GM23338 (cell line): ENCODE measurements at regions not wholly inside any gene's neighbourhood (a gene's known extent, or its start where the extent isn't known, plus 50 kb on each side); places are given as distances from the start of the nearest gene placed in this dataset.

Source experiments
- ATAC-seq: fragments of 200-7000 bp; cut with Tn5 transposase; 3 replicates; pipeline ENCODE4 v1.9.1; 2020
- DNase-seq: peaks from one replicate; pipeline ENCODE4 v3.0.0-alpha.2; 2015; ENCODE audit warnings: low spot score
- H2AFZ ChIP-seq: fragments of 200-600 bp; sonication (generic); 2 replicates; pipeline ENCODE4 v1.8.0; 2016; ENCODE audit warnings: antibody characterized with exemption, mild to moderate bottlenecking, moderate library complexity
- H3F3A ChIP-seq: fragments of 200-600 bp; sonication (generic); replicated peaks from 2 replicates; pipeline ENCODE4 v1.8.0; 2017; ENCODE audit warnings: antibody characterized with exemption, mixed run types, low read depth
- H3K27ac ChIP-seq: fragments of 200-600 bp; sonication (generic); 2 replicates; pipeline ENCODE4 v1.6.1; 2016; ENCODE audit warnings: low read depth
- H3K27me3 ChIP-seq: fragments of 200-600 bp; sonication (generic); 2 replicates; pipeline ENCODE4 v1.8.0; 2016; ENCODE audit warnings: mild to moderate bottlenecking, mixed run types, moderate library complexity; ENCODE audit not compliant: insufficient read depth
- H3K36me3 ChIP-seq: fragments of 200-600 bp; sonication (generic); 2 replicates; pipeline ENCODE4 v1.8.0; 2016; ENCODE audit warnings: mild to moderate bottlenecking; ENCODE audit not compliant: insufficient read depth
- H3K4me1 ChIP-seq: fragments of 200-600 bp; sonication (generic); 2 replicates; pipeline ENCODE4 v1.8.0; 2016; ENCODE audit warnings: mild to moderate bottlenecking, moderate library complexity; ENCODE audit not compliant: insufficient read depth
- H3K4me2 ChIP-seq: fragments of 200-600 bp; sonication (generic); 2 replicates; pipeline ENCODE4 v1.7.1; 2017; ENCODE audit warnings: mixed run types
- H3K4me3 ChIP-seq: fragments of 200-600 bp; sonication (generic); 2 replicates; pipeline ENCODE4 v1.6.1; 2016; ENCODE audit warnings: mixed run types
- H3K79me2 ChIP-seq: fragments of 200-600 bp; sonication (generic); replicated peaks from 2 replicates; pipeline ENCODE4 v1.8.0; 2017; ENCODE audit warnings: mild to moderate bottlenecking; ENCODE audit not compliant: insufficient read depth
- H3K9me2 ChIP-seq: fragments of 200-600 bp; sonication (generic); 2 replicates; pipeline ENCODE4 v1.8.0; 2017; ENCODE audit not compliant: insufficient read depth
- H4K20me1 ChIP-seq: fragments of 200-600 bp; sonication (generic); replicated peaks from 2 replicates; pipeline ENCODE4 v1.8.0; 2017; ENCODE audit warnings: mild to moderate bottlenecking; ENCODE audit not compliant: insufficient read depth
- H3K27ac Mint-ChIP-seq: 2 replicates; pipeline ENCODE4 v1.8.0; 2020; ENCODE audit warnings: inconsistent platforms, mild to moderate bottlenecking, moderate library complexity, mixed read lengths
- H3K27me3 Mint-ChIP-seq: 3 replicates; pipeline ENCODE4 v1.8.0; 2022; ENCODE audit warnings: low read depth, mild to moderate bottlenecking, moderate library complexity, mixed read lengths, inconsistent platforms; ENCODE audit not compliant: insufficient read depth, poor library complexity
- H3K36me3 Mint-ChIP-seq: 3 replicates; pipeline ENCODE4 v1.8.0; 2021; ENCODE audit warnings: low read depth, mild to moderate bottlenecking, inconsistent platforms, moderate library complexity, mixed read lengths
- H3K4me1 Mint-ChIP-seq: 3 replicates; pipeline ENCODE4 v1.8.0; 2020; ENCODE audit warnings: mild to moderate bottlenecking, inconsistent platforms, mixed read lengths
- H3K4me3 Mint-ChIP-seq: 3 replicates; pipeline ENCODE4 v1.8.0; 2021; ENCODE audit warnings: moderate library complexity, mild to moderate bottlenecking, inconsistent platforms, mixed read lengths
- H3K9me3 Mint-ChIP-seq: 3 replicates; pipeline ENCODE4 v1.8.0; 2020; ENCODE audit warnings: moderate library complexity, mild to moderate bottlenecking, inconsistent platforms, mixed read lengths
- CREB1 ChIP-seq: fragments of 250-450 bp; sonication (Bioruptor Pico); IDR thresholded peaks from 2 replicates; pipeline ENCODE4 v1.5.0; 2020; ENCODE audit warnings: low read depth, mild to moderate bottlenecking, moderate library complexity
- EZH2 ChIP-seq: fragments of 200-600 bp; sonication (generic); IDR thresholded peaks from one replicate; pipeline ENCODE4 v1.8.0; 2017; ENCODE audit warnings: antibody characterized with exemption, mild to moderate bottlenecking, low read depth; ENCODE audit not compliant: unreplicated experiment
- EZH2phosphoT487 ChIP-seq: fragments of 200-600 bp; sonication (generic); IDR thresholded peaks from one replicate; pipeline ENCODE4 v1.8.1; 2018; ENCODE audit warnings: antibody characterized with exemption; ENCODE audit not compliant: unreplicated experiment
- JUNB ChIP-seq: IDR thresholded peaks from one replicate; pipeline ENCODE4 v1.6.1; 2016; ENCODE audit warnings: antibody characterized with exemption; ENCODE audit not compliant: unreplicated experiment
- POLR2AphosphoS5 ChIP-seq: IDR thresholded peaks from 2 replicates; pipeline ENCODE4 v1.6.1; 2016; ENCODE audit warnings: antibody characterized with exemption, low read depth
- ZNF114 ChIP-seq: fragments of 250-450 bp; sonication (Bioruptor Pico); IDR thresholded peaks from 2 replicates; pipeline ENCODE4 v1.5.0; 2020; ENCODE audit warnings: mild to moderate bottlenecking, moderate library complexity
- ZNF331 ChIP-seq: fragments of 250-450 bp; sonication (Bioruptor Pico); IDR thresholded peaks from 2 replicates; pipeline ENCODE4 v1.5.0; 2020; ENCODE audit warnings: low read depth, mild to moderate bottlenecking, moderate library complexity
- TF ChIP-seq, protein P1 (sequence below), 2 experiments: fragments of 200-600 bp in 1 of 2; sonication (generic) in 1 of 2; conservative IDR thresholded peaks; 2 replicates each; pipeline versions ENCODE4 v1.5.1 to v1.6.1; 2016 to 2017; ENCODE audit warnings: antibody characterized with exemption in 2 of 2, low read depth in 2 of 2, mild to moderate bottlenecking in 2 of 2, moderate library complexity in 1 of 2
- TF ChIP-seq, protein P2 (sequence below): fragments of 250-450 bp; sonication (Bioruptor Pico); IDR thresholded peaks from 2 replicates; pipeline ENCODE4 v1.5.0; 2020; ENCODE audit warnings: mild to moderate bottlenecking, moderate library complexity
- TF ChIP-seq, protein P3 (sequence below): IDR thresholded peaks from 2 replicates; pipeline ENCODE4 v1.6.1; 2016; ENCODE audit warnings: antibody characterized with exemption

DNA sequence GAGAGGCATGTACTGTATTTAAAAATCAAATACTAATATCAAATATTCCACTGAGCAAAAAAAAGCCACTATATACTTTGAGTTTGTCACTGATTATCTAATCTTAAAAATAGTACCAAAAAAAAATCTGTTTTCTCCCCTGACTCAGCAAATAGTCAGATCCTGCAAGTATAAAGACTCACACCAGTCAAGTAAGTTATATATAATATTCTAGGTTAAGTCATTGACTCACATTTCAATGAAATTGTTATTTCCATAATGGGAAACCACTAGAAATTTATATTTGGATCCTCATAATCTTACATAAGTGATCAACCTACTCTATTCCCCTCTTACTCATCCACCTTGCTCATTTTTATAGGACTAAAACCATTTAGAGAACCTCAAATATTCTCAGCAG lies 447.2 kb upstream of the MEF2C start (continued):
- TF ChIP-seq, protein P1, sequence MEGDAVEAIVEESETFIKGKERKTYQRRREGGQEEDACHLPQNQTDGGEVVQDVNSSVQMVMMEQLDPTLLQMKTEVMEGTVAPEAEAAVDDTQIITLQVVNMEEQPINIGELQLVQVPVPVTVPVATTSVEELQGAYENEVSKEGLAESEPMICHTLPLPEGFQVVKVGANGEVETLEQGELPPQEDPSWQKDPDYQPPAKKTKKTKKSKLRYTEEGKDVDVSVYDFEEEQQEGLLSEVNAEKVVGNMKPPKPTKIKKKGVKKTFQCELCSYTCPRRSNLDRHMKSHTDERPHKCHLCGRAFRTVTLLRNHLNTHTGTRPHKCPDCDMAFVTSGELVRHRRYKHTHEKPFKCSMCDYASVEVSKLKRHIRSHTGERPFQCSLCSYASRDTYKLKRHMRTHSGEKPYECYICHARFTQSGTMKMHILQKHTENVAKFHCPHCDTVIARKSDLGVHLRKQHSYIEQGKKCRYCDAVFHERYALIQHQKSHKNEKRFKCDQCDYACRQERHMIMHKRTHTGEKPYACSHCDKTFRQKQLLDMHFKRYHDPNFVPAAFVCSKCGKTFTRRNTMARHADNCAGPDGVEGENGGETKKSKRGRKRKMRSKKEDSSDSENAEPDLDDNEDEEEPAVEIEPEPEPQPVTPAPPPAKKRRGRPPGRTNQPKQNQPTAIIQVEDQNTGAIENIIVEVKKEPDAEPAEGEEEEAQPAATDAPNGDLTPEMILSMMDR (conservative IDR thresholded peaks at IDR 0.05; ENCODE audit: low read depth in 2 of 2): no peak
- no peak for TF ChIP-seq ZNF331 (CRISPR knock-in tag)

DNA sequence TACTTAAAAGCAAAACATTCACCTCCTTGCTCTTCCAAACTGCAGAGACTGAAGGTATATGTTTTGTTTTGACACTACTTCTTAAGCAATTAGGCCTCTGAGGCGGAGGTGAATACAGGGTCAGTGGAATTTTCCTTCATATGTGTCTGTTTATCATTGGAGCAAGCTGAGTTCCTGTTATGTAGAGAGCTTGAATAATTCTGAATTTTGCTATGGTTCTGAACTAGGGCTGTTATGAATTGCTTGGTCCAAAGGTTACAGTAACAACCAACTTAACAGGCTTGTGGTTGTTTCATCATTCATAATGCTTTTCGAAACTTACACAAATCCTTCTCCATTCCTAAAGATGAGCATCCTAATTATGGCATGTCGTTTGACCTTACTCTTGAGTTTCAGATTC lies 444.6 kb upstream of the MEF2C start:
- Histone ChIP-seq H4K20me1 (no peaks in the 10 kb centered on the region), H3K27ac (no peak overlapping the region), H3F3A (no peaks in the 10 kb centered on the region), H3K36me3 (no peaks in the 10 kb centered on the region), H3K79me2 (no peaks in the 10 kb centered on the region), H3K4me1 (no peaks in the 10 kb centered on the region), H3K4me2 (no peak overlapping the region), H3K9me2 (no peaks in the 10 kb centered on the region), H3K4me3 (no peak overlapping the region), H3K27me3 (no peaks in the 10 kb centered on the region), H2AFZ (no peak overlapping the region)
- Mint-ChIP-seq H3K27me3 (no peaks in the 10 kb centered on the region), H3K27ac (no peak overlapping the region), H3K4me3 (no peak overlapping the region), H3K9me3 (no peaks in the 10 kb centered on the region; the same call in 2 of the 3 replicates), H3K36me3 (no peaks in the 10 kb centered on the region), H3K4me1 (peaks cover 3% of the 10 kb centered on the region)
- TF ChIP-seq ZNF331 (CRISPR knock-in tag) (no peak), EZH2 (no peak), POLR2AphosphoS5 (no peak), ZNF114 (no peak), EZH2phosphoT487 (no peak), CREB1 (CRISPR knock-in tag) (no peak), JUNB (no peak)
- TF ChIP-seq, protein P2, sequence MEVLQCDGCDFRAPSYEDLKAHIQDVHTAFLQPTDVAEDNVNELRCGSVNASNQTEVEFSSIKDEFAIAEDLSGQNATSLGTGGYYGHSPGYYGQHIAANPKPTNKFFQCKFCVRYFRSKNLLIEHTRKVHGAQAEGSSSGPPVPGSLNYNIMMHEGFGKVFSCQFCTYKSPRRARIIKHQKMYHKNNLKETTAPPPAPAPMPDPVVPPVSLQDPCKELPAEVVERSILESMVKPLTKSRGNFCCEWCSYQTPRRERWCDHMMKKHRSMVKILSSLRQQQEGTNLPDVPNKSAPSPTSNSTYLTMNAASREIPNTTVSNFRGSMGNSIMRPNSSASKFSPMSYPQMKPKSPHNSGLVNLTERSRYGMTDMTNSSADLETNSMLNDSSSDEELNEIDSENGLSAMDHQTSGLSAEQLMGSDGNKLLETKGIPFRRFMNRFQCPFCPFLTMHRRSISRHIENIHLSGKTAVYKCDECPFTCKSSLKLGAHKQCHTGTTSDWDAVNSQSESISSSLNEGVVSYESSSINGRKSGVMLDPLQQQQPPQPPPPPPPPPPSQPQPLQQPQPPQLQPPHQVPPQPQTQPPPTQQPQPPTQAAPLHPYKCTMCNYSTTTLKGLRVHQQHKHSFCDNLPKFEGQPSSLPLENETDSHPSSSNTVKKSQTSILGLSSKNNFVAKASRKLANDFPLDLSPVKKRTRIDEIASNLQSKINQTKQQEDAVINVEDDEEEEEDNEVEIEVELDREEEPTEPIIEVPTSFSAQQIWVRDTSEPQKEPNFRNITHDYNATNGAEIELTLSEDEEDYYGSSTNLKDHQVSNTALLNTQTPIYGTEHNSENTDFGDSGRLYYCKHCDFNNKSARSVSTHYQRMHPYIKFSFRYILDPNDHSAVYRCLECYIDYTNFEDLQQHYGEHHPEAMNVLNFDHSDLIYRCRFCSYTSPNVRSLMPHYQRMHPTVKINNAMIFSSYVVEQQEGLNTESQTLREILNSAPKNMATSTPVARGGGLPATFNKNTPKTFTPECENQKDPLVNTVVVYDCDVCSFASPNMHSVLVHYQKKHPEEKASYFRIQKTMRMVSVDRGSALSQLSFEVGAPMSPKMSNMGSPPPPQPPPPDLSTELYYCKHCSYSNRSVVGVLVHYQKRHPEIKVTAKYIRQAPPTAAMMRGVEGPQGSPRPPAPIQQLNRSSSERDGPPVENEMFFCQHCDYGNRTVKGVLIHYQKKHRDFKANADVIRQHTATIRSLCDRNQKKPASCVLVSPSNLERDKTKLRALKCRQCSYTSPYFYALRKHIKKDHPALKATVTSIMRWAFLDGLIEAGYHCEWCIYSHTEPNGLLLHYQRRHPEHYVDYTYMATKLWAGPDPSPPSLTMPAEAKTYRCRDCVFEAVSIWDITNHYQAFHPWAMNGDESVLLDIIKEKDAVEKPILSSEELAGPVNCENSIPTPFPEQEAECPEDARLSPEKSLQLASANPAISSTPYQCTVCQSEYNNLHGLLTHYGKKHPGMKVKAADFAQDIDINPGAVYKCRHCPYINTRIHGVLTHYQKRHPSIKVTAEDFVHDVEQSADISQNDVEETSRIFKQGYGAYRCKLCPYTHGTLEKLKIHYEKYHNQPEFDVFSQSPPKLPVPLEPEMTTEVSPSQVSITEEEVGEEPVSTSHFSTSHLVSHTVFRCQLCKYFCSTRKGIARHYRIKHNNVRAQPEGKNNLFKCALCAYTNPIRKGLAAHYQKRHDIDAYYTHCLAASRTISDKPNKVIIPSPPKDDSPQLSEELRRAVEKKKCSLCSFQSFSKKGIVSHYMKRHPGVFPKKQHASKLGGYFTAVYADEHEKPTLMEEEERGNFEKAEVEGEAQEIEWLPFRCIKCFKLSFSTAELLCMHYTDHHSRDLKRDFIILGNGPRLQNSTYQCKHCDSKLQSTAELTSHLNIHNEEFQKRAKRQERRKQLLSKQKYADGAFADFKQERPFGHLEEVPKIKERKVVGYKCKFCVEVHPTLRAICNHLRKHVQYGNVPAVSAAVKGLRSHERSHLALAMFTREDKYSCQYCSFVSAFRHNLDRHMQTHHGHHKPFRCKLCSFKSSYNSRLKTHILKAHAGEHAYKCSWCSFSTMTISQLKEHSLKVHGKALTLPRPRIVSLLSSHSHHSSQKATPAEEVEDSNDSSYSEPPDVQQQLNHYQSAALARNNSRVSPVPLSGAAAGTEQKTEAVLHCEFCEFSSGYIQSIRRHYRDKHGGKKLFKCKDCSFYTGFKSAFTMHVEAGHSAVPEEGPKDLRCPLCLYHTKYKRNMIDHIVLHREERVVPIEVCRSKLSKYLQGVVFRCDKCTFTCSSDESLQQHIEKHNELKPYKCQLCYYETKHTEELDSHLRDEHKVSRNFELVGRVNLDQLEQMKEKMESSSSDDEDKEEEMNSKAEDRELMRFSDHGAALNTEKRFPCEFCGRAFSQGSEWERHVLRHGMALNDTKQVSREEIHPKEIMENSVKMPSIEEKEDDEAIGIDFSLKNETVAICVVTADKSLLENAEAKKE: no peak
- TF ChIP-seq, protein P1 (conservative IDR thresholded peaks at IDR 0.05; ENCODE audit: low read depth in 2 of 2): no peak
- TF ChIP-seq, protein P3, sequence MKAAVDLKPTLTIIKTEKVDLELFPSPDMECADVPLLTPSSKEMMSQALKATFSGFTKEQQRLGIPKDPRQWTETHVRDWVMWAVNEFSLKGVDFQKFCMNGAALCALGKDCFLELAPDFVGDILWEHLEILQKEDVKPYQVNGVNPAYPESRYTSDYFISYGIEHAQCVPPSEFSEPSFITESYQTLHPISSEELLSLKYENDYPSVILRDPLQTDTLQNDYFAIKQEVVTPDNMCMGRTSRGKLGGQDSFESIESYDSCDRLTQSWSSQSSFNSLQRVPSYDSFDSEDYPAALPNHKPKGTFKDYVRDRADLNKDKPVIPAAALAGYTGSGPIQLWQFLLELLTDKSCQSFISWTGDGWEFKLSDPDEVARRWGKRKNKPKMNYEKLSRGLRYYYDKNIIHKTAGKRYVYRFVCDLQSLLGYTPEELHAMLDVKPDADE: no peak
- DNase-seq (no peak), ATAC-seq (no peak)
